ENCODE measurements at regions not wholly inside any gene's neighbourhood (a gene's known extent, or its start where the extent isn't known, plus 50 kb on each side); places are given as distances from the start of the nearest gene placed in this dataset.

DNA sequence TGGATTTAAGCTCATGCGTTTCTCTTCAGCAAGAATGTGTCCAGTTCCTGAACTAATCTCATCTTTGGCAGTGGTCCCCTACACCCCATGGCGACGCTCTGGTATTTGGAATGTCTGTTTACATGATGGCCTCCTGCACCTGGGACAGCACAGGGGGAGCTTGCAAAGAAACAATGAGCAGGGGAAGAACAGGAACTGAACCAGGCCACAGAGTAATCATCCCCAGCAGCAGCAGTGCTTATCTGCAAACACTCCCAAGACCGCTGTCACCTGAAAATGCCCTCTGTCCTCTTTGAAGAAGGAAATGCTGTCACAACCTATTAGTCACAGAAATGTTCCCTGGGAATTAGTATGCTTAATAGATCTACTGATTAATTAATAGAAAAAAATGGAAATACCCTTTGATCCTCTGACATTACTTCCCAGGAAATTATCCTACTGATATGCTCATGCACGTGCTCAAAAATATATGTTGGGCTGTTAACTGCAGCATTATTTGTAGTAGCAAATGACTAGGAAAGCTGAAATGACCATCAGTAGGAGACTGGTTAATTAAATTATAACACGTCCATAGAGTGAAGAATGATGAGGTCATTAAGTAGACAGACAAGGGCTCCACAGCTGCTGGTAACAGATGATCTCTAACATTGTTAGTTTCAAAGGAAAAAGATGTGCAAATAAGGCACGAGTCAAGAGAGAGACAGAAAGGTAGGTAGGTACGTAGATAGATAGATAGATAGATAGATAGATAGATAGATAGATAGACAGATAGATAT, 279.3 kb upstream of the FLRT2 start:
- peaks cover 2% of the 10 kb centered on the region; the same call in 1 of the 2 replicates for H3K36me3 Mint-ChIP-seq
- CTCF ChIA-PET, result interaction anchor here (0.6 kb wide), 1 partner anchor 788 kb away, joined by 3 read pairs; no protein-coding TSS in a partner anchor
- POLR2A ChIA-PET, result no interaction called here
- peak overlapping the region; percentile 91; the same call in 1 of the 2 replicates for H3K27ac Mint-ChIP-seq
- H3K27me3 Mint-ChIP-seq (ENCODE audit: low read depth), result no peaks in the 10 kb centered on the region
- no peak overlapping the region for H3K4me3 Mint-ChIP-seq
- H3K4me1 Mint-ChIP-seq, result peaks cover 25% of the 10 kb centered on the region
- TF ChIP-seq ZBTB21 (CRISPR knock-in tag; IDR thresholded peaks at IDR 0.05; ENCODE audit: borderline replicate concordance), result peak; percentile 38; the same call in 1 of the 2 replicates
- TF ChIP-seq RELA (CRISPR knock-in tag; IDR thresholded peaks at IDR 0.05; ENCODE audit: borderline replicate concordance), result no peak
- peak; percentile 51; the same call in 1 of the 2 replicates for TF ChIP-seq FOXK1 (CRISPR knock-in tag; IDR thresholded peaks at IDR 0.05)
- TF ChIP-seq, protein P1, sequence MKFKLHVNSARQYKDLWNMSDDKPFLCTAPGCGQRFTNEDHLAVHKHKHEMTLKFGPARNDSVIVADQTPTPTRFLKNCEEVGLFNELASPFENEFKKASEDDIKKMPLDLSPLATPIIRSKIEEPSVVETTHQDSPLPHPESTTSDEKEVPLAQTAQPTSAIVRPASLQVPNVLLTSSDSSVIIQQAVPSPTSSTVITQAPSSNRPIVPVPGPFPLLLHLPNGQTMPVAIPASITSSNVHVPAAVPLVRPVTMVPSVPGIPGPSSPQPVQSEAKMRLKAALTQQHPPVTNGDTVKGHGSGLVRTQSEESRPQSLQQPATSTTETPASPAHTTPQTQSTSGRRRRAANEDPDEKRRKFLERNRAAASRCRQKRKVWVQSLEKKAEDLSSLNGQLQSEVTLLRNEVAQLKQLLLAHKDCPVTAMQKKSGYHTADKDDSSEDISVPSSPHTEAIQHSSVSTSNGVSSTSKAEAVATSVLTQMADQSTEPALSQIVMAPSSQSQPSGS (CRISPR knock-in tag; IDR thresholded peaks at IDR 0.05; ENCODE audit: borderline replicate concordance, low read depth), result no peak
- TF ChIP-seq GTF2I (CRISPR knock-in tag; conservative IDR thresholded peaks at IDR 0.05), result no peak
- ATAC-seq, result peak; percentile 98
- H3K9me3 Mint-ChIP-seq, result peaks cover 6% of the 10 kb centered on the region
- DNase-seq (ENCODE audit: low spot score), result peak; percentile 43

DNA sequence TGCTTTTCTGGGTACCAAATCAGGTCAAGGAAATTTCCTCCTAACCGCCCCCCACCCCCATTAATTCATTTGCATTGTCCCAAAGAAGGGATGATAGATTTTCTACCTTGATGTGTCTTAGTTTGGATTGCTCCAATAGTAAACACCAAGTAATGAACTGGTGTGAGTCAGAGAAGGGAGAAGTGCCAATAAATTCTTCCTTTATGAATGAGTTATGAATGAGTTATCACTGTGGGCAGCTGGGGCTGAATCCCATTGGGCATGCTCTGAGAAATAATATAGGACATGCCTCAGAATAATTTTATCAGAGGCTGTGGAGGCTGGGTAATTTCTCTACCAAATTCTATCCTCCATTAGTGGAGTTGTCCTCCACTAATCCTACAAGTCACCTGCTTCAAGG, 277.9 kb upstream of the FLRT2 start:
- no peak overlapping the region for H3K4me3 Mint-ChIP-seq
- H3K27me3 Mint-ChIP-seq (ENCODE audit: low read depth), result no peaks in the 10 kb centered on the region
- DNase-seq (ENCODE audit: low spot score) (no peak), ATAC-seq (no peak)
- CTCF ChIA-PET, result no interaction called here
- POLR2A ChIA-PET, result no interaction called here
- peaks cover 23% of the 10 kb centered on the region for H3K4me1 Mint-ChIP-seq
- H3K9me3 Mint-ChIP-seq, result peaks cover 6% of the 10 kb centered on the region
- H3K27ac Mint-ChIP-seq, result no peak overlapping the region
- peaks cover 2% of the 10 kb centered on the region; the same call in 1 of the 2 replicates for H3K36me3 Mint-ChIP-seq
- TF ChIP-seq MAX (CRISPR knock-in tag; IDR thresholded peaks at IDR 0.05) (no peak), ZNF671 (CRISPR knock-in tag; IDR thresholded peaks at IDR 0.05) (no peak), ZBTB43 (CRISPR knock-in tag; IDR thresholded peaks at IDR 0.05) (no peak), NFATC4 (CRISPR knock-in tag; IDR thresholded peaks at IDR 0.05) (no peak), ZMAT4 (CRISPR knock-in tag; IDR thresholded peaks at IDR 0.05) (no peak), CBFB (CRISPR knock-in tag; IDR thresholded peaks at IDR 0.05; ENCODE audit: low read depth) (no peak), ZNF317 (CRISPR knock-in tag; IDR thresholded peaks at IDR 0.05; ENCODE audit: borderline replicate concordance, low read depth) (no peak), JUN (CRISPR knock-in tag; IDR thresholded peaks at IDR 0.05) (no peak), ZNF138 (CRISPR knock-in tag; conservative IDR thresholded peaks at IDR 0.05) (no peak)
- TF ChIP-seq, protein P2, sequence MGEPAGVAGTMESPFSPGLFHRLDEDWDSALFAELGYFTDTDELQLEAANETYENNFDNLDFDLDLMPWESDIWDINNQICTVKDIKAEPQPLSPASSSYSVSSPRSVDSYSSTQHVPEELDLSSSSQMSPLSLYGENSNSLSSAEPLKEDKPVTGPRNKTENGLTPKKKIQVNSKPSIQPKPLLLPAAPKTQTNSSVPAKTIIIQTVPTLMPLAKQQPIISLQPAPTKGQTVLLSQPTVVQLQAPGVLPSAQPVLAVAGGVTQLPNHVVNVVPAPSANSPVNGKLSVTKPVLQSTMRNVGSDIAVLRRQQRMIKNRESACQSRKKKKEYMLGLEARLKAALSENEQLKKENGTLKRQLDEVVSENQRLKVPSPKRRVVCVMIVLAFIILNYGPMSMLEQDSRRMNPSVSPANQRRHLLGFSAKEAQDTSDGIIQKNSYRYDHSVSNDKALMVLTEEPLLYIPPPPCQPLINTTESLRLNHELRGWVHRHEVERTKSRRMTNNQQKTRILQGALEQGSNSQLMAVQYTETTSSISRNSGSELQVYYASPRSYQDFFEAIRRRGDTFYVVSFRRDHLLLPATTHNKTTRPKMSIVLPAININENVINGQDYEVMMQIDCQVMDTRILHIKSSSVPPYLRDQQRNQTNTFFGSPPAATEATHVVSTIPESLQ (CRISPR knock-in tag; IDR thresholded peaks at IDR 0.05), result no peak
- TF ChIP-seq, protein P3, sequence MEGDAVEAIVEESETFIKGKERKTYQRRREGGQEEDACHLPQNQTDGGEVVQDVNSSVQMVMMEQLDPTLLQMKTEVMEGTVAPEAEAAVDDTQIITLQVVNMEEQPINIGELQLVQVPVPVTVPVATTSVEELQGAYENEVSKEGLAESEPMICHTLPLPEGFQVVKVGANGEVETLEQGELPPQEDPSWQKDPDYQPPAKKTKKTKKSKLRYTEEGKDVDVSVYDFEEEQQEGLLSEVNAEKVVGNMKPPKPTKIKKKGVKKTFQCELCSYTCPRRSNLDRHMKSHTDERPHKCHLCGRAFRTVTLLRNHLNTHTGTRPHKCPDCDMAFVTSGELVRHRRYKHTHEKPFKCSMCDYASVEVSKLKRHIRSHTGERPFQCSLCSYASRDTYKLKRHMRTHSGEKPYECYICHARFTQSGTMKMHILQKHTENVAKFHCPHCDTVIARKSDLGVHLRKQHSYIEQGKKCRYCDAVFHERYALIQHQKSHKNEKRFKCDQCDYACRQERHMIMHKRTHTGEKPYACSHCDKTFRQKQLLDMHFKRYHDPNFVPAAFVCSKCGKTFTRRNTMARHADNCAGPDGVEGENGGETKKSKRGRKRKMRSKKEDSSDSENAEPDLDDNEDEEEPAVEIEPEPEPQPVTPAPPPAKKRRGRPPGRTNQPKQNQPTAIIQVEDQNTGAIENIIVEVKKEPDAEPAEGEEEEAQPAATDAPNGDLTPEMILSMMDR (IDR thresholded peaks at IDR 0.05), result no peak
- TF ChIP-seq, protein P4, sequence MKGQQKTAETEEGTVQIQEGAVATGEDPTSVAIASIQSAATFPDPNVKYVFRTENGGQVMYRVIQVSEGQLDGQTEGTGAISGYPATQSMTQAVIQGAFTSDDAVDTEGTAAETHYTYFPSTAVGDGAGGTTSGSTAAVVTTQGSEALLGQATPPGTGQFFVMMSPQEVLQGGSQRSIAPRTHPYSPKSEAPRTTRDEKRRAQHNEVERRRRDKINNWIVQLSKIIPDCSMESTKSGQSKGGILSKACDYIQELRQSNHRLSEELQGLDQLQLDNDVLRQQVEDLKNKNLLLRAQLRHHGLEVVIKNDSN (CRISPR knock-in tag; IDR thresholded peaks at IDR 0.05), result no peak
- TF ChIP-seq, protein P5, sequence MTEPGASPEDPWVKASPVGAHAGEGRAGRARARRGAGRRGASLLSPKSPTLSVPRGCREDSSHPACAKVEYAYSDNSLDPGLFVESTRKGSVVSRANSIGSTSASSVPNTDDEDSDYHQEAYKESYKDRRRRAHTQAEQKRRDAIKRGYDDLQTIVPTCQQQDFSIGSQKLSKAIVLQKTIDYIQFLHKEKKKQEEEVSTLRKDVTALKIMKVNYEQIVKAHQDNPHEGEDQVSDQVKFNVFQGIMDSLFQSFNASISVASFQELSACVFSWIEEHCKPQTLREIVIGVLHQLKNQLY (CRISPR knock-in tag; IDR thresholded peaks at IDR 0.05), result no peak
- TF ChIP-seq, protein P6, sequence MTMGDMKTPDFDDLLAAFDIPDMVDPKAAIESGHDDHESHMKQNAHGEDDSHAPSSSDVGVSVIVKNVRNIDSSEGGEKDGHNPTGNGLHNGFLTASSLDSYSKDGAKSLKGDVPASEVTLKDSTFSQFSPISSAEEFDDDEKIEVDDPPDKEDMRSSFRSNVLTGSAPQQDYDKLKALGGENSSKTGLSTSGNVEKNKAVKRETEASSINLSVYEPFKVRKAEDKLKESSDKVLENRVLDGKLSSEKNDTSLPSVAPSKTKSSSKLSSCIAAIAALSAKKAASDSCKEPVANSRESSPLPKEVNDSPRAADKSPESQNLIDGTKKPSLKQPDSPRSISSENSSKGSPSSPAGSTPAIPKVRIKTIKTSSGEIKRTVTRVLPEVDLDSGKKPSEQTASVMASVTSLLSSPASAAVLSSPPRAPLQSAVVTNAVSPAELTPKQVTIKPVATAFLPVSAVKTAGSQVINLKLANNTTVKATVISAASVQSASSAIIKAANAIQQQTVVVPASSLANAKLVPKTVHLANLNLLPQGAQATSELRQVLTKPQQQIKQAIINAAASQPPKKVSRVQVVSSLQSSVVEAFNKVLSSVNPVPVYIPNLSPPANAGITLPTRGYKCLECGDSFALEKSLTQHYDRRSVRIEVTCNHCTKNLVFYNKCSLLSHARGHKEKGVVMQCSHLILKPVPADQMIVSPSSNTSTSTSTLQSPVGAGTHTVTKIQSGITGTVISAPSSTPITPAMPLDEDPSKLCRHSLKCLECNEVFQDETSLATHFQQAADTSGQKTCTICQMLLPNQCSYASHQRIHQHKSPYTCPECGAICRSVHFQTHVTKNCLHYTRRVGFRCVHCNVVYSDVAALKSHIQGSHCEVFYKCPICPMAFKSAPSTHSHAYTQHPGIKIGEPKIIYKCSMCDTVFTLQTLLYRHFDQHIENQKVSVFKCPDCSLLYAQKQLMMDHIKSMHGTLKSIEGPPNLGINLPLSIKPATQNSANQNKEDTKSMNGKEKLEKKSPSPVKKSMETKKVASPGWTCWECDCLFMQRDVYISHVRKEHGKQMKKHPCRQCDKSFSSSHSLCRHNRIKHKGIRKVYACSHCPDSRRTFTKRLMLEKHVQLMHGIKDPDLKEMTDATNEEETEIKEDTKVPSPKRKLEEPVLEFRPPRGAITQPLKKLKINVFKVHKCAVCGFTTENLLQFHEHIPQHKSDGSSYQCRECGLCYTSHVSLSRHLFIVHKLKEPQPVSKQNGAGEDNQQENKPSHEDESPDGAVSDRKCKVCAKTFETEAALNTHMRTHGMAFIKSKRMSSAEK (CRISPR knock-in tag; IDR thresholded peaks at IDR 0.05; ENCODE audit: borderline replicate concordance), result no peak

Measured in WTC11 (cell line).